Activated CD4-positive, CD25-positive, alpha-beta regulatory T cell treated with anti-CD3 and anti-CD28 coated beads, Interleukin-2, amount 50 U/mL, for 24 hours (primary cell): ENCODE measurements at regions not wholly inside any gene's neighbourhood (a gene's known extent, or its start where the extent isn't known, plus 50 kb on each side); places are given as distances from the start of the nearest gene placed in this dataset.

Source experiments
- ATAC-seq, 2 donors: fragments of 150-1000 bp; cut with Tn5 transposase; one replicate each; pipeline ENCODE4 v1.10.0; 2021; ENCODE audit warnings: mild to moderate bottlenecking in 1 of 2, moderate library complexity in 1 of 2

DNA sequence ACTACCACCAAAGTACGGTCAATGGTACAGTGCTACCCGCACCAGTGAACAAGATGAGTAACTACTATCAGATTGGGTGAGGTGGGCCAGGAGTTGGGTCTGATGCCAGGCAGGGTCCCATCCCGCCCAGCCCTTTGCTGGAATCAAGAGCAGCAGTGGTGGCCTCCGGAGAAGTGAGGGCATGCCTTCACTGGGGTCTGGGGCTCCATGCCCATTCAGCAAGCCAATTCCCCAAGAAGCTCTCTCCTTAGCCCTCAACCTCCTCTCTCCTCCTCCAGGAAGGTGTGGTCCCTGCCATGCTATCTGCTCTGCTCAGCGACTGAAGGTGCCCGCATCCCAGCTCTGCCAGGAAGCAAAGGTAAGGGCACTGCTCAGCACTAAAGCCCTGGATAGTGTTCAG lies 62.7 kb upstream of the CPLX2 start:
- ATAC-seq: no peak

GRCh38 chr5:175809531-175810121 lies 61.8 kb upstream of the CPLX2 start:
- ATAC-seq: no peak

DNA sequence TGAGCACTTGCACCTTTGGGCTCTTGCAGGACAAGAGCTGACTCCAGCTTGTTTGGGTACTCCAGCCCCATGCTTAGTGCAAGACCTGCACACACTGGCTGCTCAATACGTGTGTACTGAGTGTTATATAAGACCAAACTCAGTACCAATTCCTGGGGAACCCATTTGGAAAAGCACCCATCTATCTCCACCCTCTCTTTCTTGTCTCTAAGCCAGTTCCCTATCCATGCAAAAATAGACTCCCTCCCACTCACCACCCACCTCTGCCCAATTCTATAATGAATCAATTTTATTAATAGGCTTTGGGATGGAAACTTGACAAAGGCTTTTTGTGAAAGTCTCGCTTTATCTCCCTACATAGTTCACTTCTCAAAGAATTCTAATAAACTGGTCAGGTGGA lies 60.9 kb upstream of the CPLX2 start:
- no peak for ATAC-seq

- ATAC-seq: no peak
Observed at GRCh38 chr5:175811589-175811988, 59.8 kb upstream of the CPLX2 start.

GRCh38 chr5:175813943-175814630 lies 57.3 kb upstream of the CPLX2 start:
- ATAC-seq: no peak

DNA sequence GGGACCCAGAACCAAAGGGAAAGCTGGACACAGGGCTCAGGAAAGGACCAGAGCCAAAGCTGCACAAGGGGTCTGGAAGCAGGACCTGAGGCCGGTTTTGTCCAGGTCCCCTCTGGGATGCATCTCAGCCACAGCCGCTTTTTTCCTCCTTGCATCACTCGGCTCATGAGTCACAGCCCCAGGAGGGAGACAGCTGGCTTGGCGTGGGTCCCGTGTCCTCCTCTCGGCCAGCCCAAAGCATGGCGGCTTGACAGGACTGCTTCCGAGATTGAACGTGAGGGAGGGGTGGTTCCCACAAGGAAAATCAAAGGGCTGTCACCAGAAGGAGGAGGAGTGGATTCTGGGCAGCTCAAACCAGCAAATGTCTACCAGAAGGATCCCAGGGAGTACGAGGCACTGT lies 56.7 kb upstream of the CPLX2 start:
- no peak for ATAC-seq

GRCh38 chr5:175815126-175815913 lies 56.1 kb upstream of the CPLX2 start:
- no peak for ATAC-seq

GRCh38 chr5:175816348-175816747 lies 55.0 kb upstream of the CPLX2 start:
- ATAC-seq: no peak

GRCh38 chr5:175819090-175819425 lies 52.3 kb upstream of the CPLX2 start:
- ATAC-seq: no peak

GRCh38 chr5:175820230-175820629 lies 51.1 kb upstream of the CPLX2 start:
- ATAC-seq: no peak
